NK-92 (cell line): ENCODE measurements at regions not wholly inside any gene's neighbourhood (a gene's known extent, or its start where the extent isn't known, plus 50 kb on each side); places are given as distances from the start of the nearest gene placed in this dataset.

Experiments used
- DNase-seq: peaks from one replicate; lab custom pipeline; 2025; ENCODE audit not compliant: unreplicated experiment; lab: John Stamatoyannopoulos, UW

- DNase-seq = no peak
Measured at GRCh38 chr1:25105836-25106235, 126.5 kb downstream of the SYF2 start.

GRCh38 chr1:25104932-25105561, 127.3 kb downstream of the SYF2 start:
- no peak for DNase-seq

- no peak for DNase-seq
Measured at GRCh38 chr1:25103164-25103795, 129.0 kb downstream of the SYF2 start.

- DNase-seq = no peak
Measured at GRCh38 chr1:25100151-25100833, 132.0 kb downstream of the SYF2 start.

GRCh38 chr1:25099343-25099951, 132.9 kb downstream of the SYF2 start:
- DNase-seq = no peak

GRCh38 chr1:25098717-25099116, 133.6 kb downstream of the SYF2 start:
- no peak for DNase-seq

GRCh38 chr1:25096307-25097150, 135.8 kb downstream of the SYF2 start:
- no peak for DNase-seq

- DNase-seq = no peak
Measured at GRCh38 chr1:25095635-25096200, 136.6 kb downstream of the SYF2 start.

GRCh38 chr1:25094995-25095394, 137.3 kb downstream of the SYF2 start:
- no peak for DNase-seq

- DNase-seq = no peak
Measured at GRCh38 chr1:25094229-25094628, 138.1 kb downstream of the SYF2 start.

GRCh38 chr1:25091658-25092057, 140.6 kb downstream of the SYF2 start:
- no peak for DNase-seq

- no peak for DNase-seq
Measured at GRCh38 chr1:25090707-25091422, 141.4 kb downstream of the SYF2 start.

- no peak for DNase-seq
Measured at GRCh38 chr1:25089772-25090171, 142.5 kb downstream of the SYF2 start.

- no peak for DNase-seq
Measured at GRCh38 chr1:25088946-25089345, 143.4 kb downstream of the SYF2 start.

GRCh38 chr1:25088180-25088701, 144.1 kb downstream of the SYF2 start:
- no peak for DNase-seq

GRCh38 chr1:25086518-25087079, 145.7 kb downstream of the SYF2 start:
- no peak for DNase-seq

GRCh38 chr1:25084407-25084806, 147.9 kb downstream of the SYF2 start:
- no peak for DNase-seq

- no peak for DNase-seq
Measured at GRCh38 chr1:25083481-25084345, 148.6 kb downstream of the SYF2 start.

GRCh38 chr1:25082995-25083394, 149.3 kb downstream of the SYF2 start:
- DNase-seq = no peak
